Osteoblast (primary cell): ENCODE measurements at regions not wholly inside any gene's neighbourhood (a gene's known extent, or its start where the extent isn't known, plus 50 kb on each side); places are given as distances from the start of the nearest gene placed in this dataset.

Experiments
- DNase-seq: peaks from one replicate; pipeline ENCODE4 v3.0.0; 2011; ENCODE audit warnings: low spot score, mixed read lengths; ENCODE audit not compliant: insufficient read length; ENCODE audit errors: missing footprints
- H2AFZ ChIP-seq: 2 replicates; pipeline ENCODE4 v1.6.0; 2011; ENCODE audit warnings: mild to moderate bottlenecking, low read length
- H3K27ac ChIP-seq: 2 replicates; pipeline ENCODE4 v1.5.1; 2011; ENCODE audit warnings: mild to moderate bottlenecking, low read depth, low read length, moderate library complexity
- H3K27me3 ChIP-seq: 2 replicates; pipeline ENCODE4 v1.6.0; 2012; ENCODE audit warnings: mild to moderate bottlenecking, control low read depth, inconsistent platforms, low read length, moderate library complexity; ENCODE audit not compliant: insufficient read depth
- H3K36me3 ChIP-seq: 2 replicates; pipeline ENCODE4 v1.5.1; 2011; ENCODE audit warnings: mild to moderate bottlenecking, low read length, control low read depth, moderate library complexity; ENCODE audit not compliant: insufficient read depth
- H3K4me1 ChIP-seq: 2 replicates; pipeline ENCODE4 v1.5.1; 2011; ENCODE audit warnings: mild to moderate bottlenecking, low read length, control low read depth, moderate library complexity; ENCODE audit not compliant: insufficient read depth
- H3K4me2 ChIP-seq: 2 replicates; pipeline ENCODE4 v1.6.0; 2011; ENCODE audit warnings: mild to moderate bottlenecking, low read length; ENCODE audit not compliant: insufficient read depth
- H3K4me3 ChIP-seq: fragments of 200-600 bp; sonication (generic); 3 replicates; pipeline ENCODE4 v1.5.1; 2012; ENCODE audit warnings: mild to moderate bottlenecking, low read length, inconsistent platforms; ENCODE audit not compliant: insufficient read depth
- H3K79me2 ChIP-seq: 2 replicates; pipeline ENCODE4 v1.6.0; 2012; ENCODE audit warnings: mild to moderate bottlenecking, low read length, control low read depth, inconsistent platforms; ENCODE audit not compliant: insufficient read depth
- H3K9me3 ChIP-seq: 2 replicates; pipeline ENCODE4 v1.5.1; 2011; ENCODE audit warnings: low read depth, low read length, control low read depth
- H4K20me1 ChIP-seq: 2 replicates; pipeline ENCODE4 v1.6.0; 2012; ENCODE audit warnings: mild to moderate bottlenecking, low read length, control low read depth; ENCODE audit not compliant: insufficient read depth
- TF ChIP-seq, protein P1 (sequence below): IDR thresholded peaks from 2 replicates; pipeline ENCODE4 v1.5.1; 2011; ENCODE audit warnings: mild to moderate bottlenecking, low read depth, low read length, moderate library complexity; ENCODE audit errors: extremely low read depth

DNA sequence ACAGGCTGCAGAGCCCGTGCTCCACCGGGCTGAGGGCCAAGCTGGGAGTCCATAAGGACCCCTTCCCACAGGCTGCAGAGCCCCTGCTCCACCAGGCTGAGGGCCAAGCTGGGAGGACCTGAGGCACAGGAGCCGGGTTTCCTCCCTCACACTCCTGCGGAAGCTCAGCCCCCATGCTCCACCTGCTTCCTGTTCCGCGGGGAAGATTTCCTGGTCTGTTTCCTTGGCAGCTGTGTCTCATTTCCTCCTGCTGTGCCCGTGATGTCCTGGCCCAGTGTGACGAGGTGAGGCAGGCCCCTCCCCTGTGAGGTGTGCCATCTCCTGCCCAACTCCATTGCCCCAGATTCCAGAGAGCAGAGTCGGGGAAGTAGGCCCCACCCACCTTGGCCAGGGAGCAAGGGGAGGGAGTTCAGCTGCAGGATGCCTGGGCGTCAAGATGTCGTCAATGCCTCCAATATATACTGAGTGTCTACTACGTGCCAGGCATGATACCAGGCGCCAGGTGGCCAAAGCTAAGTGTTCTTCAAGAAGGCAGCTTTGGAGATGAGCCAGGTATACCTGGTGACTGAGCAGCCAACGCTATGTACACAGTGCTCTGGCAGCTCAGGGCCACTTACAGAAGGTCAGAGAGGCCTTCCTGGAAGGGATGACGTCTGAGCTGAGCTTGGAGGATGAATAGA lies 58.8 kb downstream of the NAV1 start:
- no peak overlapping the region for H3K4me3 ChIP-seq
- H3K27me3 ChIP-seq: no peaks in the 10 kb centered on the region
- no peak for DNase-seq
- peak overlapping the region; percentile 89 for H3K27ac ChIP-seq
- no peak overlapping the region for H3K4me2 ChIP-seq
- H2AFZ ChIP-seq: no peak overlapping the region
- H3K4me1 ChIP-seq: peaks cover 66% of the 10 kb centered on the region
- peaks cover 81% of the 10 kb centered on the region for H3K79me2 ChIP-seq
- TF ChIP-seq, protein P1, sequence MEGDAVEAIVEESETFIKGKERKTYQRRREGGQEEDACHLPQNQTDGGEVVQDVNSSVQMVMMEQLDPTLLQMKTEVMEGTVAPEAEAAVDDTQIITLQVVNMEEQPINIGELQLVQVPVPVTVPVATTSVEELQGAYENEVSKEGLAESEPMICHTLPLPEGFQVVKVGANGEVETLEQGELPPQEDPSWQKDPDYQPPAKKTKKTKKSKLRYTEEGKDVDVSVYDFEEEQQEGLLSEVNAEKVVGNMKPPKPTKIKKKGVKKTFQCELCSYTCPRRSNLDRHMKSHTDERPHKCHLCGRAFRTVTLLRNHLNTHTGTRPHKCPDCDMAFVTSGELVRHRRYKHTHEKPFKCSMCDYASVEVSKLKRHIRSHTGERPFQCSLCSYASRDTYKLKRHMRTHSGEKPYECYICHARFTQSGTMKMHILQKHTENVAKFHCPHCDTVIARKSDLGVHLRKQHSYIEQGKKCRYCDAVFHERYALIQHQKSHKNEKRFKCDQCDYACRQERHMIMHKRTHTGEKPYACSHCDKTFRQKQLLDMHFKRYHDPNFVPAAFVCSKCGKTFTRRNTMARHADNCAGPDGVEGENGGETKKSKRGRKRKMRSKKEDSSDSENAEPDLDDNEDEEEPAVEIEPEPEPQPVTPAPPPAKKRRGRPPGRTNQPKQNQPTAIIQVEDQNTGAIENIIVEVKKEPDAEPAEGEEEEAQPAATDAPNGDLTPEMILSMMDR: no peak
- peaks cover 11% of the 10 kb centered on the region for H4K20me1 ChIP-seq
- H3K36me3 ChIP-seq: peaks cover 29% of the 10 kb centered on the region
- H3K9me3 ChIP-seq: no peaks in the 10 kb centered on the region

DNA sequence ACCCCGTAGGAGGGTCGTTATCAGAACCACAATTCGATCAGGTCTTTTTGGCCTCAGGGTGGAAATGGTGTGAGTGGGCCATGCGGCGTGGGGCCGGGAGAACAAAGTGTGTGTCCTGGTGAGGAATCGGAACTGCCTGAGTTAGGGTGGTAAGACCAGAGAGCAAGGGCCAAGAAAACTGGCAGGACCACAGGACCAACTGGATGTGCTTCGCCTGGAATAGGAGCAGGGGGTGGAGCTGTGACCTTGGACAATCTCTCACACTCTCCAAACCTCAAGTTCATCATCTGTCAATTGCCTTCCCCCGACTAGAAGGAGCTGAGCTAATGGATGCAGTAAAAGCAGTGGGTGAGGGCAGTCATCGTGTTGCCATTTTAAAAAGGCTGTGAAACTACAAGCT lies 59.5 kb downstream of the NAV1 start:
- Histone ChIP-seq H3K9me3 (no peaks in the 10 kb centered on the region), H3K27ac (peak overlapping the region; percentile 89), H2AFZ (no peak overlapping the region), H4K20me1 (peaks cover 11% of the 10 kb centered on the region), H3K4me3 (no peak overlapping the region), H3K4me2 (no peak overlapping the region), H3K4me1 (peaks cover 66% of the 10 kb centered on the region), H3K27me3 (no peaks in the 10 kb centered on the region), H3K36me3 (peaks cover 26% of the 10 kb centered on the region), H3K79me2 (peaks cover 79% of the 10 kb centered on the region)
- TF ChIP-seq, protein P1: no peak
- no peak for DNase-seq

DNA sequence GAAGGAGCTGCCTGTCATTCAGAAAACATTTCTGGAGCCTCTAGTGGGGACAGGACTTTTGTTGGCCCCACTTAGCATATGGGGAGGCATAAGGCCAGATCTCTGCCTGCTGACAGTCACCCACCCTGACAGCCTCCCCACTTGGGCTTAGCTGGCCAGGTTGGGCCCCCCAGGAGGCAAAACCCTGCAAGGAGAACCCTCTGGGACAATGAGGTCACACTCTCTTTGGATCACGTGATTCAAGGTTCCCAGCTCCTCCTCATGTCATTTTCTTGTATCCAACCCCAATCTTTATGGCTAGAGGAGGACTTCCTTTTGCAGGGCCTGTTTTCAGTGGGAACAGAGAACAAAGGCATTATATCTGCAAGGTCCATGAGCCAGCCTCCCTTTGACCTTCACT lies 60.0 kb downstream of the NAV1 start:
- Histone ChIP-seq H3K9me3 (no peaks in the 10 kb centered on the region), H3K4me1 (peaks cover 66% of the 10 kb centered on the region), H4K20me1 (peaks cover 11% of the 10 kb centered on the region), H3K79me2 (peaks cover 78% of the 10 kb centered on the region), H3K36me3 (peaks cover 26% of the 10 kb centered on the region), H3K27me3 (no peaks in the 10 kb centered on the region), H3K4me3 (no peak overlapping the region), H3K27ac (peak overlapping the region; percentile 89), H2AFZ (no peak overlapping the region), H3K4me2 (no peak overlapping the region)
- no peak for DNase-seq
- TF ChIP-seq, protein P1: no peak

DNA sequence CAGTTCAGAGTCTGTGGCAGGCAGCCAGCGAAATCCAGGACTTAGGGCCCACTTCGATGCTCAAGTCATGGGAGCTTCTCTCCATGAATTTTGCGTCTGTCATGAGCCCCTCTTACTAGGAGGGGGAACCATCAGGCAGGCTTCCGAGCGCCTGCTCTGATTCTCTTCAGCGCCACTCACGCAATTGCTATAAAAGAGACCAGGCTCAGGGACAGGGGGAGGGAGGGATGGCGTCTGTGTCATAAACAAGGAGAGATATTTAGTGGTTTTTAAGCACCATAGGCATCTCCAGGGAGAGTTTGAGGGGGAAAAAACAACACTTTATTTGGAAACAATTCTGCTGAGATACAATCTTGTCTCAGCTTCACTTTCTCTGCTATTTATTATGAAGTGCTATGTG lies 60.6 kb downstream of the NAV1 start:
- no peak overlapping the region for H2AFZ ChIP-seq
- TF ChIP-seq, protein P1: no peak
- H3K4me2 ChIP-seq: peak overlapping the region; percentile 34
- H3K79me2 ChIP-seq: peaks cover 73% of the 10 kb centered on the region
- no peak for DNase-seq
- peaks cover 26% of the 10 kb centered on the region for H3K36me3 ChIP-seq
- no peaks in the 10 kb centered on the region for H3K27me3 ChIP-seq
- no peak overlapping the region for H3K4me3 ChIP-seq
- no peaks in the 10 kb centered on the region for H3K9me3 ChIP-seq
- H3K4me1 ChIP-seq: peaks cover 63% of the 10 kb centered on the region
- H3K27ac ChIP-seq: peak overlapping the region; percentile 89
- peaks cover 11% of the 10 kb centered on the region for H4K20me1 ChIP-seq
